Type B pancreatic cell (in vitro differentiated cells): ENCODE measurements at regions not wholly inside any gene's neighbourhood (a gene's known extent, or its start where the extent isn't known, plus 50 kb on each side); places are given as distances from the start of the nearest gene placed in this dataset.
"Not testable (repeated sequence)": the region's sequence is repeated elsewhere in the genome, so short reads cannot be mapped to it uniquely, and the experiment has no call there.

ENCODE experiments used
- DNase-seq: peaks from one replicate; pipeline ENCODE4 v3.0.0; 2021; ENCODE audit warnings: mixed read lengths; ENCODE audit not compliant: unreplicated experiment; ENCODE audit errors: extremely low spot score
- H3K27ac Mint-ChIP-seq: 2 replicates; pipeline ENCODE4 v1.8.0; 2021; ENCODE audit warnings: mild to moderate bottlenecking, mixed read lengths
- H3K27me3 Mint-ChIP-seq: 2 replicates; pipeline ENCODE4 v1.8.0; 2021; ENCODE audit warnings: mixed read lengths
- H3K36me3 Mint-ChIP-seq: 2 replicates; pipeline ENCODE4 v1.8.0; 2021; ENCODE audit warnings: mixed read lengths
- H3K4me1 Mint-ChIP-seq: one replicate; pipeline ENCODE4 v1.8.0; 2021; ENCODE audit warnings: mixed read lengths; ENCODE audit not compliant: unreplicated experiment
- H3K4me3 Mint-ChIP-seq: 2 replicates; pipeline ENCODE4 v1.8.0; 2021; ENCODE audit warnings: mild to moderate bottlenecking, mixed read lengths
- H3K9me3 Mint-ChIP-seq: 2 replicates; pipeline ENCODE4 v1.8.0; 2021; ENCODE audit warnings: mixed read lengths
- TF ChIP-seq, protein P1 (sequence below): fragments of 200-600 bp; sonication (generic); conservative IDR thresholded peaks from 2 replicates; pipeline ENCODE4 v1.5.0; 2021; ENCODE audit warnings: antibody characterized with exemption, mild to moderate bottlenecking

DNA sequence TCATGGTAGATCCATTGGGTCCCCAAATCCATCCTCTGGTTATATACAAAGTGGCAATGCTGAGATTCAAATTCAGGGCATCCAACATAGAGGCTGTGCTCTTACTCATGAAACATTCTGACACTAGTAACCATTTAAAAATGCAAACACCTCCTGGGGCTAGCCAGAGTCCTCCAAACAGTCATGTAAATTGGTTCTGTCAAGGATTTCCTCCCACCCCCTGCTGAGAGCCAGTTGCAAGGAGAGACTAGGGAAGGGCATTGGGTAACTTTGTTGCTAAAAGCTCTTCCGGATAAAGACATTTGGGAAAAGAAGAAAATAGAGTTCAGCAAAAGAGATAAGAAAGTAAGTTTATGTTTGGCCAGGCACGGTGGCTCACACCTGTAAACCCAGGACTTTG, 58.3 kb downstream of the ART5 start:
- H3K4me1 Mint-ChIP-seq, H3K36me3 Mint-ChIP-seq, H3K9me3 Mint-ChIP-seq, DNase-seq, H3K4me3 Mint-ChIP-seq: not testable (repeated sequence)
- peaks cover 65% of the 10 kb centered on the region for H3K27me3 Mint-ChIP-seq
- H3K27ac Mint-ChIP-seq = peak overlapping the region; percentile 27

DNA sequence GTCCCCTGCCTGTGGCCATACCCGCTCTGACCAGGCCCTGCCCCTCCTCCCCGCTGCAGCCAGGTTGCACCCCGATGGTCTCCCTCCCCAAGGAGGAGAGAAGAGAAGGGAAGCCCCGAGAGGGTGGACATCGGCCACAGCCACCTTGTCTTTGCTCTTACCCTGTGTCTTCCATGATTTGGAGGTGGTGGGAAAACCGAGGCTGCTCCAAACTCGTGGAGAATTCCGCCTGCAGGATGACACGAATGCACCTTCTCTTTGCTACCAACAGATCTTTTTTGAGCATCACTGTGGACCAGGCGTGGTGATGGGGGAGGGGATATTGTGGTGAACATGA, 60.4 kb downstream of the ART5 start:
- not testable (repeated sequence) for H3K9me3 Mint-ChIP-seq, H3K4me1 Mint-ChIP-seq, H3K36me3 Mint-ChIP-seq, H3K27ac Mint-ChIP-seq, DNase-seq
- Mint-ChIP-seq H3K27me3 (peaks cover 61% of the 10 kb centered on the region), H3K4me3 (peak overlapping the region; percentile 78)

DNA sequence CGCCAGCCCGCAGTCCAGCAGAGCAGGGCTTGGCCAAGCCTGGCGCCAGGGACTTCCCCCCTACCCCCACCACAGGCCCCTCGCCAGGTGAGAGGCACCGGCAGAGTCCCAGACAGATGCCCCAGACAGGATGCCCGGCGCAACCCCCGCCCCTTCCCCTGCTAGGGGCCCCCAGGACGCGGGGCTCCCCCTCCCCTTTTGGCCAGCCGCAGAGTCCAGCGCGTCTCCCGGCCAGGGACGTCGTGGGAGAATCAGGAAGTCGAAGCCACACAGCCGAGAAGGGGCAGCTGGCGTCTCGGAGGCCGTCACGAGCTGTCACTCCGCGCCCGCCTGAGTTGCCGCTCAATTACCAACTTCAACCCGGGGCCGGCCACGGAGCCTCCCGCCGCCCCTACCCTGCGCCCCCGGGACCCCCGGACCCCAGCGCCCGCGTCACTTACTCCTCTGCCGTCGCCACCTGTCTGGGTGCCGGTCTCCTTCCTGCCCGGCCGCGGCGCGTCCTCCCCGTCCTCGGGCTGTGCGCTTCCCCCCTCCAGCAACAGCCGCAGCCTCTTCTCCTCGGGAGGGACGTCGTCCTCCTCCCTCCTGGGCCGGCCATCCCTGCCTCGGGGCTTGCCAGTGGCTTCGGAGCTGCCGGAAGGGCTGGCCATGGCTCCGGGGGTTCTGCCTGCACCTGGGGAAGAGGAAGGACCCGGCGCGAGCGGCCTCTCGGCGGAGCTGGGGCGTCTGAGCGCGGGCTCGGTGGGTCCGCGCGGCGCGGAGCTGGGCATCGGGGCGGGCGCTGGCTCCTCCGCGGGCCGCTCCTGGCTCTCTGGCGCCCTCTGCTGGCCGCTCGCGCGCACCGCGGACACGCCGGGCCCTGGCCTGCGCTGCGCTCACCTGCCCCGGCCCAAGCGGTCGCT, 61.1 kb downstream of the ART5 start:
- DNase-seq = peak; percentile 83
- H3K27me3 Mint-ChIP-seq = peaks cover 66% of the 10 kb centered on the region
- H3K4me3 Mint-ChIP-seq = peak overlapping the region; percentile 72
- H3K27ac Mint-ChIP-seq, H3K9me3 Mint-ChIP-seq, H3K36me3 Mint-ChIP-seq: not testable (repeated sequence)
- peaks cover 12% of the 10 kb centered on the region for H3K4me1 Mint-ChIP-seq
- TF ChIP-seq, protein P1, sequence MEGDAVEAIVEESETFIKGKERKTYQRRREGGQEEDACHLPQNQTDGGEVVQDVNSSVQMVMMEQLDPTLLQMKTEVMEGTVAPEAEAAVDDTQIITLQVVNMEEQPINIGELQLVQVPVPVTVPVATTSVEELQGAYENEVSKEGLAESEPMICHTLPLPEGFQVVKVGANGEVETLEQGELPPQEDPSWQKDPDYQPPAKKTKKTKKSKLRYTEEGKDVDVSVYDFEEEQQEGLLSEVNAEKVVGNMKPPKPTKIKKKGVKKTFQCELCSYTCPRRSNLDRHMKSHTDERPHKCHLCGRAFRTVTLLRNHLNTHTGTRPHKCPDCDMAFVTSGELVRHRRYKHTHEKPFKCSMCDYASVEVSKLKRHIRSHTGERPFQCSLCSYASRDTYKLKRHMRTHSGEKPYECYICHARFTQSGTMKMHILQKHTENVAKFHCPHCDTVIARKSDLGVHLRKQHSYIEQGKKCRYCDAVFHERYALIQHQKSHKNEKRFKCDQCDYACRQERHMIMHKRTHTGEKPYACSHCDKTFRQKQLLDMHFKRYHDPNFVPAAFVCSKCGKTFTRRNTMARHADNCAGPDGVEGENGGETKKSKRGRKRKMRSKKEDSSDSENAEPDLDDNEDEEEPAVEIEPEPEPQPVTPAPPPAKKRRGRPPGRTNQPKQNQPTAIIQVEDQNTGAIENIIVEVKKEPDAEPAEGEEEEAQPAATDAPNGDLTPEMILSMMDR = peak; percentile 89

DNA sequence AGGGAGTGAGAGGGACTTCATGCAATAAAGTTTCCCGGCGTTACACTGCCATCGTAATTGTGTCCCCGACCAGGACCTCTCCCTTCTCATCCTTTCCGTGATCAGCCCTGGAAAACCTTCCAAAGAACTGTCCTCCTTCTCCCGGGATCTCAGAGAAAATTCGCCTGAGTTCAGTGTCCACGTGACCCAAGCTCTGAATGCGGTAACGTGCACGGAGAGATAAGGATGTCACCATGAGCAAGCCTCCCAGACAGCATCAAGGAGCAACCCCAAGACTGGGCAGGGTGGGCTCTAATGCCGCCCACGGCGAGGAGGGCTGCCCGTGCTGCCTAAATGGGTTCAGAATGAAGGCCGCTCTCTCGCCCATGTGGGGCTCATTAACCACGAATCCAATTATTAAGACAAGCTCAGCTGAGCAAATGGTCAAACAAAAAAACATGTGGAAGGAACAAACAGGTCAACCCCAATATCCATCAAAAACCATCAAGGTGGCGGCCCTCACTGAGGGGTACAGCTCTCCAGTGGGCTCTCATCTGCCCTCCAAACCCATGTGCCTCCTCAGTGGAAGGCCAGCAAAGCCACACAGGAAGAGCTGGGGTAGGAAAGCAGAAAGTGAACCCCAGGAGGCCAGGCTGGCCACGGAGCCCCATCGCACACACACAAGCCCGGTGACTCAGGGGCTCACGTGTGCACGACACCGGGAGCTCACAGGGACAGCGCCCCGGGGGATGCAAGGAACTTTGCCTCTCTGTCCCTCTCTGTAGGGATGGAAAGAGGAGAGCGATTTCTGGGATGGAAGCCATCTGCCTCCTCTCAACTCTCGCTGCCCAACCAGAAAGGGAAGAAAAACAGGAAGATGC, 62.0 kb downstream of the ART5 start:
- Mint-ChIP-seq H3K4me3 (peak overlapping the region; percentile 77), H3K27me3 (peaks cover 66% of the 10 kb centered on the region), H3K4me1 (peaks cover 16% of the 10 kb centered on the region)
- H3K36me3 Mint-ChIP-seq, H3K27ac Mint-ChIP-seq, DNase-seq, H3K9me3 Mint-ChIP-seq: not testable (repeated sequence)

DNA sequence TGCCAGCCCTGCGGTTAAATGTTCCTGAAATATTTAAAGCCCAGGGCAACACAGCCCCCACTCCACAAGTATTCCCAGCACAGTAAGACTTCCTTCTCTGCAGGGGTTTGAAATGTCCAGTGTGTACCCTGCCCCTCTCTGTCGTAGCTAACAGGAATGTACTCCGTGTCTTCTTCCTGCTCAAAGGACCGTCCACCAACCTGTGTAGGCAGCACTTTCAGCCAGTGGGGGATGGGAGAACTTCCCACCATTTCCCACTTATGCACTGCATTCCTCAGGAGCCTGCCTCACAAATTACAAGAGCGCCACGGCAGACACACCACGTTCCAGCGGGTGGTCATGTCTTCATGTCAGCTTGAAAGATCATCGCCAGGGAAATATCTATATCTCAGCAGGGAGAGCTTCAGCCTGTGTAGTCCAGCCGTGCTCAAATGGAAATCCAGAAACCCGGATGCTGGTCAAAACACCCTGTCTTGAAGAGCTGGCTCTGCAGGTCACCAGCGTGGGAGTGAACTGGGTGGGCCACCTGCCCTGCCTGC, 65.7 kb downstream of the ART5 start:
- not testable (repeated sequence) for H3K27ac Mint-ChIP-seq, H3K36me3 Mint-ChIP-seq, DNase-seq, H3K4me3 Mint-ChIP-seq, H3K4me1 Mint-ChIP-seq, H3K9me3 Mint-ChIP-seq
- peaks cover 49% of the 10 kb centered on the region for H3K27me3 Mint-ChIP-seq

DNA sequence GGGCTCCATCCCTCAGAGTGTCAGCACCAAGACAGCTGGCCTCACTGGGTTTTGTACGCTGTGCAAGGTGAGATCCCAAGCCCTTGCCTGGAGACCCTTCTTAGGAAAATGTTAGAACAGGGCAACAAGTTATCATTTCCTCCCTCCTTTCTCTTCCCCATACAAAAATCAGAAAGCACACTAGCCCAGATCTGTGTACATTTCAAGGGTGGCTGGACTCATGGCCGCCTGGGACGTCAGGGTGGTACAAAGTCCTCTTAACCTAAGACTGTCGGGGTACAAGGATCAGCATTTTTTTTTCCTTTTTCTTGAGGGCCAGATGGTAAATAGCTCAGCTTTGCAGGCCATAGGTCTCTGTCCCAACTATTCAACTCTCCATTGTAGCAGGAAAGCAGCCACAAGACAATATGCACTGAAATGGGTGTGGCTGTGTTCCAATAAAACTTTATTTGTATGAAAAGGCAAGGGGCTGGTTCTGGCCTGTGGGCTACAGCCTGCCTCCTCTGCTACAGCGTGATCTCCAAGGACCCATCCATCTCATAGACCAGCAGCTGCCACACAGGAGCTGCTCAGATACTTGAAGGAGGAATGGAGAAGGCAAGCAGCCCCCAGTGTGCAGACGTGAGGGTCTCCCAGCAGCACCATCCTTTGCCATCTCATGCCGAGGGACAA, 68.7 kb downstream of the ART5 start:
- H3K4me3 Mint-ChIP-seq, DNase-seq: not testable (repeated sequence)

DNA sequence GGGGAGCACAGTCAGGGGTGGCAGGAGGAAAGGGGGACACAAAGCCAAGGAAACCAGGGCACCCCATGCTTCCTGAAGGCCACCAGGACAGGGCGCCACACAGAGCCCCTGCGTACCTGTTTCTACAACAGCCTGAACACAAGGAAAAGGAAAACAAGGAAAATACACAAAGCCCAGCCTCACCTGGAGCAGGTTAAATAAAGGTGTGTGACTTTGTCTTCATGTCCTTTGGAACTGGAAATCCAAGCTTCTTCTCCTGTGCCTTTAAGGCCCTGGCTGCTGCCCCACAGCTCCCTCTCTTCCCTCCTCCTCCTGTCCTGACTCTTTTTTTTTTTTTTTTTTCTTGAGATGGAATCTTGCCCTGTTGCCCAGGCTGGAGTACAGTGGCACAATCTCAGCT, 70.0 kb downstream of the ART5 start:
- H3K4me1 Mint-ChIP-seq, H3K36me3 Mint-ChIP-seq, DNase-seq, H3K4me3 Mint-ChIP-seq, H3K9me3 Mint-ChIP-seq, H3K27ac Mint-ChIP-seq: not testable (repeated sequence)
- H3K27me3 Mint-ChIP-seq = peaks cover 28% of the 10 kb centered on the region

More for the DNA sequence above, 68.7 kb downstream of the ART5 start:
- peaks cover 32% of the 10 kb centered on the region for H3K27me3 Mint-ChIP-seq
- H3K27ac Mint-ChIP-seq, H3K9me3 Mint-ChIP-seq, H3K4me1 Mint-ChIP-seq, H3K36me3 Mint-ChIP-seq: not testable (repeated sequence)

DNA sequence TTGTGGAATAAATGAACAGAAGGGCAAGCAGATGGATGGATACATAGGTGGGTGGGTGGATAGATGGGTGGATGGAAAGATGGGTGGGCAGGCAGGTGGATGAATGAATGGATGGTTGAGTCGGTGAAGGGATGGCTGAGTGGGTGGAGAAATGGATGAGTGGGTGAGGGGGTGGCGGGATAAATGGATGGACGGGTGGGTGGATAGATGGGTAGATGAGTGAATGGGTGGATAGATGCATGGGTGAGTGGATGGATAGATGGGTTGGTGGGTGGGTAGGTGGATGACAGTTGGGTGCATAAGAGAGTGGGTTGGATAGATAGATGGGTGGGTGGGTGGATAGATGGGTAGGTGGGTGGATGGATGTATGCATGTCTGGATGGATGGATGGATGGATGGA, 76.0 kb downstream of the ART5 start:
- H3K4me3 Mint-ChIP-seq, DNase-seq, H3K9me3 Mint-ChIP-seq, H3K27ac Mint-ChIP-seq, H3K4me1 Mint-ChIP-seq, H3K36me3 Mint-ChIP-seq: not testable (repeated sequence)
- H3K27me3 Mint-ChIP-seq = peaks cover 24% of the 10 kb centered on the region
